Gastroesophageal sphincter (tissue), 3 donors: ENCODE measurements at regions not wholly inside any gene's neighbourhood (a gene's known extent, or its start where the extent isn't known, plus 50 kb on each side); places are given as distances from the start of the nearest gene placed in this dataset.

Experiments
- EP300 ChIP-seq: sonication (generic); formaldehyde crosslinking; IDR thresholded peaks from one replicate; pipeline ENCODE4 v1.6.1; 2017; ENCODE audit warnings: antibody characterized with exemption, mild to moderate bottlenecking
- TF ChIP-seq, protein P1 (sequence below), 4 experiments: fragments of 200-600 bp in 2 of 4; fragments of 450-650 bp in 2 of 4; sonication (generic) in 1 of 4; IDR thresholded peaks; one replicate each; pipeline ENCODE4 v1.5.1; 2017 to 2019; ENCODE audit warnings: antibody characterized with exemption in 4 of 4, mild to moderate bottlenecking in 2 of 4, moderate library complexity in 2 of 4

DNA sequence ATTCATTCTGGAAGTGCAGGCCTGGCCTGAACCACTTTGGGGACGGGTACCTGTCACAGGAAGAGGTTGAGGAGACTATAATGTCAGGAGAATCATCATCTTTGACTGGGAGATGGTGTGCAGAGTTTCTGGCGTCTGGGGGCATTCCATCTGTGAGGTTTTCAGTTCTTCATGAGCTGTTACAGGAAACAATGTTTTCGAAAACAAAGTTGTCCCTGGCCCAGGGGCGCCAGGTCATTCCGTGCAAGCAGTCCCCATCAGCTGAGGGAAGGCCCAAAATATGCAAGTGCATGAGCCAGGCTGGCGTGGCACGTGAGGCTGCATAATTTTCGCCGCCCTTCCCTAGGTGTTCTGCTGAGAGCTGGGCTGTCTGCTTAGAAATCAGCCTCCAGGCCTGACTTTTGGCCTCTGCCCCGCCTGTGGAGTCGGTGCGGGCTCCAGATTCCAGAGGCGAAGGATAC, 68.4 kb upstream of the ATP5PO start:
- no peak for TF ChIP-seq EP300
- TF ChIP-seq, protein P1, sequence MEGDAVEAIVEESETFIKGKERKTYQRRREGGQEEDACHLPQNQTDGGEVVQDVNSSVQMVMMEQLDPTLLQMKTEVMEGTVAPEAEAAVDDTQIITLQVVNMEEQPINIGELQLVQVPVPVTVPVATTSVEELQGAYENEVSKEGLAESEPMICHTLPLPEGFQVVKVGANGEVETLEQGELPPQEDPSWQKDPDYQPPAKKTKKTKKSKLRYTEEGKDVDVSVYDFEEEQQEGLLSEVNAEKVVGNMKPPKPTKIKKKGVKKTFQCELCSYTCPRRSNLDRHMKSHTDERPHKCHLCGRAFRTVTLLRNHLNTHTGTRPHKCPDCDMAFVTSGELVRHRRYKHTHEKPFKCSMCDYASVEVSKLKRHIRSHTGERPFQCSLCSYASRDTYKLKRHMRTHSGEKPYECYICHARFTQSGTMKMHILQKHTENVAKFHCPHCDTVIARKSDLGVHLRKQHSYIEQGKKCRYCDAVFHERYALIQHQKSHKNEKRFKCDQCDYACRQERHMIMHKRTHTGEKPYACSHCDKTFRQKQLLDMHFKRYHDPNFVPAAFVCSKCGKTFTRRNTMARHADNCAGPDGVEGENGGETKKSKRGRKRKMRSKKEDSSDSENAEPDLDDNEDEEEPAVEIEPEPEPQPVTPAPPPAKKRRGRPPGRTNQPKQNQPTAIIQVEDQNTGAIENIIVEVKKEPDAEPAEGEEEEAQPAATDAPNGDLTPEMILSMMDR (IDR thresholded peaks at IDR 0.05): no peak
